Neural progenitor cell (in vitro differentiated cells): ENCODE measurements at regions not wholly inside any gene's neighbourhood (a gene's known extent, or its start where the extent isn't known, plus 50 kb on each side); places are given as distances from the start of the nearest gene placed in this dataset.

ENCODE experiments used
- EZH2 ChIP-seq: fragments of 200-600 bp; sonication (generic); IDR thresholded peaks from 2 replicates; pipeline ENCODE4 v1.6.1; 2017; ENCODE audit warnings: antibody characterized with exemption, mild to moderate bottlenecking, moderate library complexity
- EZH2phosphoT487 ChIP-seq: fragments of 200-600 bp; sonication (generic); IDR thresholded peaks from 2 replicates; pipeline ENCODE4 v1.6.1; 2017; ENCODE audit warnings: antibody characterized with exemption
- TF ChIP-seq, protein P1 (sequence below): fragments of 200-600 bp; sonication (generic); IDR thresholded peaks from 2 replicates; pipeline ENCODE4 v1.5.1; 2017; ENCODE audit warnings: antibody characterized with exemption, mild to moderate bottlenecking

GRCh38 chr1:96349896-96350295 lies 371.7 kb upstream of the PTBP2 start:
- TF ChIP-seq, protein P1, sequence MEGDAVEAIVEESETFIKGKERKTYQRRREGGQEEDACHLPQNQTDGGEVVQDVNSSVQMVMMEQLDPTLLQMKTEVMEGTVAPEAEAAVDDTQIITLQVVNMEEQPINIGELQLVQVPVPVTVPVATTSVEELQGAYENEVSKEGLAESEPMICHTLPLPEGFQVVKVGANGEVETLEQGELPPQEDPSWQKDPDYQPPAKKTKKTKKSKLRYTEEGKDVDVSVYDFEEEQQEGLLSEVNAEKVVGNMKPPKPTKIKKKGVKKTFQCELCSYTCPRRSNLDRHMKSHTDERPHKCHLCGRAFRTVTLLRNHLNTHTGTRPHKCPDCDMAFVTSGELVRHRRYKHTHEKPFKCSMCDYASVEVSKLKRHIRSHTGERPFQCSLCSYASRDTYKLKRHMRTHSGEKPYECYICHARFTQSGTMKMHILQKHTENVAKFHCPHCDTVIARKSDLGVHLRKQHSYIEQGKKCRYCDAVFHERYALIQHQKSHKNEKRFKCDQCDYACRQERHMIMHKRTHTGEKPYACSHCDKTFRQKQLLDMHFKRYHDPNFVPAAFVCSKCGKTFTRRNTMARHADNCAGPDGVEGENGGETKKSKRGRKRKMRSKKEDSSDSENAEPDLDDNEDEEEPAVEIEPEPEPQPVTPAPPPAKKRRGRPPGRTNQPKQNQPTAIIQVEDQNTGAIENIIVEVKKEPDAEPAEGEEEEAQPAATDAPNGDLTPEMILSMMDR: no peak
- TF ChIP-seq EZH2 (no peak), EZH2phosphoT487 (no peak)
